Heart left ventricle (tissue), 13 donors: ENCODE measurements at regions not wholly inside any gene's neighbourhood (a gene's known extent, or its start where the extent isn't known, plus 50 kb on each side); places are given as distances from the start of the nearest gene placed in this dataset.

Source experiments
- POLR2A ChIP-seq, 2 donors: fragments of 450-650 bp; IDR thresholded peaks; one replicate each; pipeline ENCODE4 v1.6.1; 2017; ENCODE audit warnings: antibody characterized with exemption in 2 of 2, mild to moderate bottlenecking in 2 of 2, moderate library complexity in 2 of 2
- TF ChIP-seq, protein P1 (sequence below), 12 donors: fragments of 200-600 bp; sonication (generic) in 4 of 12; IDR thresholded peaks; one replicate each; pipeline versions ENCODE4 v1.5.0 to v1.8.0; 2018 to 2022; ENCODE audit warnings: antibody characterized with exemption in 12 of 12, mild to moderate bottlenecking in 5 of 12
- donor health status: ischemic (EF 13 %, LVEDD 7.1; RV severe dilation, severe dysfunction).
- donor health status: DM: no; HTN: yes; CAD: no.
- donor health status: DM: no; HTN: no; CAD: no.
- donor health status: ischemic (EF 25% LVEDD 6.9; RV normal size, moderate dysfunction).
- donor health status: ischemic (EF 25% LVEDD 5.7; RV mildly dilated, moderate dysfunction).
- donor health status: ischemic (EF 35%, LVEDD 5.7; RV mildly dilated, moderate dysfunction).
- donor health status: nonischemic (EF 11% LVEDD 7.7; RV severe dilation, severe dysfunction).
- donor health status: DM: yes; HTN: yes; CAD: no.
- donor health status: PGD.
- donor health status: ischemic (EF 29% LVEDD 5.4; RV normal size, mild dysfunction).
- donor health status: nonischemic (EF 23%, LVEDD 6.1; RV moderate dilation, normal function).

DNA sequence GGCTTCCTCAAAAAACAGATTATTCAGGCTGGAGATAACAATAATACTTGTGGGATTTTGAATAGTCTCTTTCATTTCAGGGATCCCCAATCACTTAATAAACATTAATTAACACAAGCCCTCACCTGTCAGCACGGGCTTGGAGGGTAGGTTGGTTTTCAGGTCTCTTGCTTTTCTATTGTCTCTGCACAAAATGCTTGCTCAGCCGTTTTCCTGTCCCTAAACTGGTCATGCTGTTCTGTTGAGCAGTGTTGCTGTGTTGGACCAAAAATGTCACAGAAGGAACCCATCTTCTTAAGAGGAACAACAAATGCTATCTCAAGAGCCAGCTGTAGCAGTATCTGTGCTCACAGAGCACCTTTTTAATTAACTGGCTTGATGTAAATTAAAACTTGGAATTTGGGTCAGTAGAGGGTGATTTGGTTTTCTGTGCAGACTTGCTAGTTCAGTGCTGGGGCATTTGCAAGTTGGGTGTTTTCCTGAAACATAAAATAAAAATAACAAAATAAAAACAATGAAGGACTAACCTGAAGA, 231.8 kb upstream of the CRY1 start:
- TF ChIP-seq, protein P1, sequence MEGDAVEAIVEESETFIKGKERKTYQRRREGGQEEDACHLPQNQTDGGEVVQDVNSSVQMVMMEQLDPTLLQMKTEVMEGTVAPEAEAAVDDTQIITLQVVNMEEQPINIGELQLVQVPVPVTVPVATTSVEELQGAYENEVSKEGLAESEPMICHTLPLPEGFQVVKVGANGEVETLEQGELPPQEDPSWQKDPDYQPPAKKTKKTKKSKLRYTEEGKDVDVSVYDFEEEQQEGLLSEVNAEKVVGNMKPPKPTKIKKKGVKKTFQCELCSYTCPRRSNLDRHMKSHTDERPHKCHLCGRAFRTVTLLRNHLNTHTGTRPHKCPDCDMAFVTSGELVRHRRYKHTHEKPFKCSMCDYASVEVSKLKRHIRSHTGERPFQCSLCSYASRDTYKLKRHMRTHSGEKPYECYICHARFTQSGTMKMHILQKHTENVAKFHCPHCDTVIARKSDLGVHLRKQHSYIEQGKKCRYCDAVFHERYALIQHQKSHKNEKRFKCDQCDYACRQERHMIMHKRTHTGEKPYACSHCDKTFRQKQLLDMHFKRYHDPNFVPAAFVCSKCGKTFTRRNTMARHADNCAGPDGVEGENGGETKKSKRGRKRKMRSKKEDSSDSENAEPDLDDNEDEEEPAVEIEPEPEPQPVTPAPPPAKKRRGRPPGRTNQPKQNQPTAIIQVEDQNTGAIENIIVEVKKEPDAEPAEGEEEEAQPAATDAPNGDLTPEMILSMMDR (IDR thresholded peaks at IDR 0.05), result no peak
- TF ChIP-seq POLR2A (IDR thresholded peaks at IDR 0.05), result no peak
